ENCODE measurements at regions not wholly inside any gene's neighbourhood (a gene's known extent, or its start where the extent isn't known, plus 50 kb on each side); places are given as distances from the start of the nearest gene placed in this dataset.

- Mint-ChIP-seq H3K9me3 (peaks cover 34% of the 10 kb centered on the region), H3K27ac (peak overlapping the region; percentile 59), H3K4me3 (no peak overlapping the region), H3K27me3 (ENCODE audit: insufficient read depth) (peaks cover 4% of the 10 kb centered on the region), H3K4me1 (peaks cover 18% of the 10 kb centered on the region), H3K36me3 (ENCODE audit: low read depth) (peaks cover 5% of the 10 kb centered on the region)
- Histone ChIP-seq H3K27me3 (ENCODE audit: control insufficient read depth, insufficient read depth, low read length, poor library complexity, severe bottlenecking) (no peaks in the 10 kb centered on the region), H3K4me1 (ENCODE audit: control insufficient read depth, insufficient read depth, low read length) (peaks cover 3% of the 10 kb centered on the region), H3K9me3 (ENCODE audit: control insufficient read depth, low read length) (peaks cover 37% of the 10 kb centered on the region), H3K9ac (ENCODE audit: extremely low read depth, low read length, poor library complexity, severe bottlenecking) (no peak overlapping the region), H3K36me3 (ENCODE audit: control insufficient read depth, insufficient read depth, low read length) (no peaks in the 10 kb centered on the region), H3K27ac (ENCODE audit: low read depth, low read length) (no peak overlapping the region), H3K4me3 (ENCODE audit: low read length) (peak overlapping the region; percentile 16)
- peak; percentile 94 for TF ChIP-seq CTCF (conservative IDR thresholded peaks at IDR 0.05)
- DNase-seq, result peak; percentile 76
Observed at GRCh38 chr10:25758041-25758457, 176.0 kb upstream of the MYO3A start.

GRCh38 chr10:25758511-25758910 lies 175.5 kb upstream of the MYO3A start:
- H3K27ac ChIP-seq (ENCODE audit: low read depth, low read length), result no peak overlapping the region
- H3K4me3 ChIP-seq (ENCODE audit: low read length), result peak overlapping the region; percentile 16
- H3K9ac ChIP-seq (ENCODE audit: extremely low read depth, low read length, poor library complexity, severe bottlenecking), result no peak overlapping the region
- DNase-seq, result no peak
- Mint-ChIP-seq H3K27me3 (ENCODE audit: insufficient read depth) (peaks cover 4% of the 10 kb centered on the region), H3K27ac (no peak overlapping the region), H3K9me3 (peaks cover 39% of the 10 kb centered on the region), H3K36me3 (ENCODE audit: low read depth) (peaks cover 7% of the 10 kb centered on the region), H3K4me3 (no peak overlapping the region), H3K4me1 (peaks cover 18% of the 10 kb centered on the region)
- H3K4me1 ChIP-seq (ENCODE audit: control insufficient read depth, insufficient read depth, low read length), result peaks cover 3% of the 10 kb centered on the region
- no peak for TF ChIP-seq CTCF (conservative IDR thresholded peaks at IDR 0.05)
- 0 to 20% methylated on average over 1 of the region's 1 CpG for WGBS, 2 experiments (ENCODE audit: insufficient coverage in 1 of 2, insufficient read length in 1 of 2)
- H3K27me3 ChIP-seq (ENCODE audit: control insufficient read depth, insufficient read depth, low read length, poor library complexity, severe bottlenecking), result no peaks in the 10 kb centered on the region
- peaks cover 42% of the 10 kb centered on the region for H3K9me3 ChIP-seq (ENCODE audit: control insufficient read depth, low read length)
- no peaks in the 10 kb centered on the region for H3K36me3 ChIP-seq (ENCODE audit: control insufficient read depth, insufficient read depth, low read length)

- TF ChIP-seq CTCF (conservative IDR thresholded peaks at IDR 0.05), result no peak
- Histone ChIP-seq H3K27ac (ENCODE audit: low read depth, low read length) (no peak overlapping the region), H3K9ac (ENCODE audit: extremely low read depth, low read length, poor library complexity, severe bottlenecking) (no peak overlapping the region), H3K36me3 (ENCODE audit: control insufficient read depth, insufficient read depth, low read length) (no peaks in the 10 kb centered on the region), H3K27me3 (ENCODE audit: control insufficient read depth, insufficient read depth, low read length, poor library complexity, severe bottlenecking) (no peaks in the 10 kb centered on the region), H3K4me3 (ENCODE audit: low read length) (peak overlapping the region; percentile 51), H3K4me1 (ENCODE audit: control insufficient read depth, insufficient read depth, low read length) (peaks cover 15% of the 10 kb centered on the region), H3K9me3 (ENCODE audit: control insufficient read depth, low read length) (peaks cover 36% of the 10 kb centered on the region)
- Mint-ChIP-seq H3K4me3 (no peak overlapping the region), H3K27ac (no peak overlapping the region), H3K4me1 (peaks cover 43% of the 10 kb centered on the region), H3K9me3 (peaks cover 34% of the 10 kb centered on the region), H3K27me3 (ENCODE audit: insufficient read depth) (peaks cover 2% of the 10 kb centered on the region), H3K36me3 (ENCODE audit: low read depth) (peaks cover 4% of the 10 kb centered on the region)
- 89 to 100% methylated on average over 1 to 4 of the region's 4 CpGs for WGBS, 2 experiments (ENCODE audit: insufficient coverage in 1 of 2, insufficient read length in 1 of 2)
- no peak for DNase-seq
Observed at GRCh38 chr10:25761937-25762336, 172.1 kb upstream of the MYO3A start.

All from endodermal cell (in vitro differentiated cells).